GM10248 (cell line): ENCODE measurements at regions not wholly inside any gene's neighbourhood (a gene's known extent, or its start where the extent isn't known, plus 50 kb on each side); places are given as distances from the start of the nearest gene placed in this dataset.

Source experiments
- CTCF ChIA-PET: fragments of 300-600 bp; sonication (Branson Sonifier 250); formaldehyde crosslinking; extraction: SDS; loops from one replicate; lab custom pipeline; 2021; ENCODE audit warnings: antibody characterized with exemption; lab: Yijun Ruan, JAX
- POLR2A ChIA-PET: fragments of 350-650 bp; sonication (Branson Sonifier 250); formaldehyde crosslinking; extraction: SDS; loops from one replicate; lab custom pipeline; 2020; ENCODE audit warnings: antibody characterized with exemption; lab: Yijun Ruan, JAX
- DNase-seq: peaks from one replicate; pipeline ENCODE4 v3.0.0; 2012; ENCODE audit errors: extremely low spot score
- CTCF ChIP-seq: IDR thresholded peaks from 2 replicates; pipeline ENCODE4 v1.5.1; 2012; ENCODE audit warnings: mild to moderate bottlenecking, low read depth; ENCODE audit errors: extremely low read depth, missing control alignments, control extremely low read depth

- CTCF ChIA-PET: no interaction called here
- POLR2A ChIA-PET: no interaction called here
- TF ChIP-seq CTCF: no peak
- no peak for DNase-seq
Observed at GRCh38 chr4:120319046-120319767, 252.6 kb upstream of the MAD2L1 start.

GRCh38 chr4:120318196-120318846, 251.7 kb upstream of the MAD2L1 start:
- no peak for TF ChIP-seq CTCF
- ChIA-PET CTCF (no interaction called here), POLR2A (no interaction called here)

GRCh38 chr4:120317713-120318112, 251.1 kb upstream of the MAD2L1 start:
- no peak for DNase-seq
- TF ChIP-seq CTCF: no peak
- ChIA-PET CTCF (no interaction called here), POLR2A (no interaction called here)

More at GRCh38 chr4:120318196-120318846, 251.7 kb upstream of the MAD2L1 start:
- no peak for DNase-seq

- CTCF ChIA-PET: no interaction called here
- no peak for DNase-seq
- POLR2A ChIA-PET: no interaction called here
- no peak for TF ChIP-seq CTCF
Observed at GRCh38 chr4:120316416-120316815, 249.8 kb upstream of the MAD2L1 start.

GRCh38 chr4:120314969-120315368, 248.3 kb upstream of the MAD2L1 start:
- TF ChIP-seq CTCF: no peak
- CTCF ChIA-PET: interaction anchor here (1.3 kb wide), 1 partner anchor 20 kb away, joined by 3 read pairs; no protein-coding TSS in a partner anchor
- DNase-seq: no peak
- POLR2A ChIA-PET: no interaction called here

GRCh38 chr4:120304801-120305200, 238.2 kb upstream of the MAD2L1 start:
- ChIA-PET POLR2A (no interaction called here), CTCF (interaction anchor here (1.0 kb wide), 1 partner anchor 17 kb away, joined by 3 read pairs; no protein-coding TSS in a partner anchor)
- no peak for TF ChIP-seq CTCF
- DNase-seq: no peak
